Retinal pigment epithelial cell (primary cell): ENCODE measurements at regions not wholly inside any gene's neighbourhood (a gene's known extent, or its start where the extent isn't known, plus 50 kb on each side); places are given as distances from the start of the nearest gene placed in this dataset.

Experiments
- DNase-seq: peaks from one replicate; pipeline ENCODE4 v3.0.0-alpha.2; 2010; ENCODE audit warnings: low read depth
- H3K4me3 ChIP-seq: 2 replicates; pipeline ENCODE4 v1.5.1; 2011; ENCODE audit warnings: mild to moderate bottlenecking, low read length, control low read depth, moderate library complexity
- TF ChIP-seq, protein P1 (sequence below): conservative IDR thresholded peaks from 2 replicates; pipeline ENCODE4 v1.5.1; 2011; ENCODE audit warnings: low read depth, low read length, control low read depth, inconsistent platforms

- no peak overlapping the region for H3K4me3 ChIP-seq
- TF ChIP-seq, protein P1, sequence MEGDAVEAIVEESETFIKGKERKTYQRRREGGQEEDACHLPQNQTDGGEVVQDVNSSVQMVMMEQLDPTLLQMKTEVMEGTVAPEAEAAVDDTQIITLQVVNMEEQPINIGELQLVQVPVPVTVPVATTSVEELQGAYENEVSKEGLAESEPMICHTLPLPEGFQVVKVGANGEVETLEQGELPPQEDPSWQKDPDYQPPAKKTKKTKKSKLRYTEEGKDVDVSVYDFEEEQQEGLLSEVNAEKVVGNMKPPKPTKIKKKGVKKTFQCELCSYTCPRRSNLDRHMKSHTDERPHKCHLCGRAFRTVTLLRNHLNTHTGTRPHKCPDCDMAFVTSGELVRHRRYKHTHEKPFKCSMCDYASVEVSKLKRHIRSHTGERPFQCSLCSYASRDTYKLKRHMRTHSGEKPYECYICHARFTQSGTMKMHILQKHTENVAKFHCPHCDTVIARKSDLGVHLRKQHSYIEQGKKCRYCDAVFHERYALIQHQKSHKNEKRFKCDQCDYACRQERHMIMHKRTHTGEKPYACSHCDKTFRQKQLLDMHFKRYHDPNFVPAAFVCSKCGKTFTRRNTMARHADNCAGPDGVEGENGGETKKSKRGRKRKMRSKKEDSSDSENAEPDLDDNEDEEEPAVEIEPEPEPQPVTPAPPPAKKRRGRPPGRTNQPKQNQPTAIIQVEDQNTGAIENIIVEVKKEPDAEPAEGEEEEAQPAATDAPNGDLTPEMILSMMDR = no peak
- DNase-seq = no peak
Observed at GRCh38 chr4:111492496-111492895, 652.8 kb upstream of the FAM241A start.

- TF ChIP-seq, protein P1 = no peak
- H3K4me3 ChIP-seq = no peak overlapping the region
- DNase-seq = no peak
Observed at GRCh38 chr4:111494471-111494870, 650.8 kb upstream of the FAM241A start.

- TF ChIP-seq, protein P1 = no peak
- H3K4me3 ChIP-seq = no peak overlapping the region
- no peak for DNase-seq
Observed at GRCh38 chr4:111494971-111495370, 650.3 kb upstream of the FAM241A start.

DNA sequence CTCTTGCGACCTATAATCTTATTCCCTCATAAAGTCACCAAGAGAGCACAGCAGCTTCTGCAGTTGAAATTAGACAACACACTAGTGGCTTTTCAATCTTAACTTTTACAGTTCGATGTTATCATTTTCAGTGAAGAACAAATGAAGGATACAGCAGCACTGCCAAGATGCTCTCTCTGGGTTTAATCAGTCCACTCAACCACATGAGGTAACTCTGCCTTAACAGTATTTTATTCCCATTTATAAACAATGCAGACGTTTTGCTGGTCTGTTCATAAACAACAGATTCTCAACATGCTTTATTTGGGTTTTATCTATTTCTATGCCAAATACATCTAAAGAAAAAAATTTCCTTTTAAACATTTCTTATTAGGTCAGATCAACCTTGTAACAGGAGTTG lies 646.0 kb upstream of the FAM241A start:
- TF ChIP-seq, protein P1 = no peak
- DNase-seq = no peak
- H3K4me3 ChIP-seq = no peak overlapping the region

- DNase-seq = no peak
- TF ChIP-seq, protein P1 = no peak
- no peak overlapping the region for H3K4me3 ChIP-seq
Observed at GRCh38 chr4:111499706-111500105, 645.5 kb upstream of the FAM241A start.

DNA sequence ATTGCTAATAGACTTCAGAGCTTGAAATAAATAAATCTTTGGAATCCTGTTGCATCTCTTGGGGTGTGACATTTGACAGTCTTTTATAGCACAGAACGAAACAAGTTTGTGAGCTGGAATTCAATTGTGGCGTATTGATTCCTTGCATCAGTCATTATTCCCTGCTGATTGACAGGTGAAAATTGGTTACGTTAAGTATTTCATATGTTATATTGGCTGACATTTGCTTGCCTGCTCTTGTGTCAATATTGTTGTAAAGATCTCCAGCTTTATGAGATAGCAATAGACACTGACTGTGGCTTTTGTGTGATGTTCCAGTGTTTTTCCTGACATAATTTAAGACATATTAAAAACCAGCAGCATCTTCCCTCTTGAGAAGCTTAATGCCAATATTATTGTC lies 644.4 kb upstream of the FAM241A start:
- TF ChIP-seq, protein P1 = no peak
- no peak for DNase-seq
- no peak overlapping the region for H3K4me3 ChIP-seq

DNA sequence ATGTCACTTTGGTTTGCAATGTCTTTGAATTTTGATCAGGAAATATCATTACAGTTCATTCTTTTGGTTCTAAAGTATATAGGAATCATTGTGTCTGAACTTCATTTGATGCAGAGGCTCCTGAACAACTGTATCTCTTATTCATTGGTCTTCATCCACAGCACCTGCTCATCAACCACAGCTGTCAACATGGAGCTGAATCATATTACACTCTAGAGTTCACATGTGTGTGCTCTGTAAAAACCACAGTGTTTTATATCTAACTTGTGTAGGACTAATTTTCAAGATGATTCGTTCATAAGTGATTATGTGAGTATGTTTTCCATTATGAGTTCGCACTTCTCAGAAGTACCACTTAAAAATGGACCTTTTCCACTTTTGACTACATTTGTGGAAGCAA lies 643.3 kb upstream of the FAM241A start:
- no peak for DNase-seq
- no peak overlapping the region for H3K4me3 ChIP-seq
- TF ChIP-seq, protein P1 = no peak
